ENCODE measurements at regions not wholly inside any gene's neighbourhood (a gene's known extent, or its start where the extent isn't known, plus 50 kb on each side); places are given as distances from the start of the nearest gene placed in this dataset.
A peak's percentile ranks its signal among the peaks of the same experiment; 100 is the strongest.

DNA sequence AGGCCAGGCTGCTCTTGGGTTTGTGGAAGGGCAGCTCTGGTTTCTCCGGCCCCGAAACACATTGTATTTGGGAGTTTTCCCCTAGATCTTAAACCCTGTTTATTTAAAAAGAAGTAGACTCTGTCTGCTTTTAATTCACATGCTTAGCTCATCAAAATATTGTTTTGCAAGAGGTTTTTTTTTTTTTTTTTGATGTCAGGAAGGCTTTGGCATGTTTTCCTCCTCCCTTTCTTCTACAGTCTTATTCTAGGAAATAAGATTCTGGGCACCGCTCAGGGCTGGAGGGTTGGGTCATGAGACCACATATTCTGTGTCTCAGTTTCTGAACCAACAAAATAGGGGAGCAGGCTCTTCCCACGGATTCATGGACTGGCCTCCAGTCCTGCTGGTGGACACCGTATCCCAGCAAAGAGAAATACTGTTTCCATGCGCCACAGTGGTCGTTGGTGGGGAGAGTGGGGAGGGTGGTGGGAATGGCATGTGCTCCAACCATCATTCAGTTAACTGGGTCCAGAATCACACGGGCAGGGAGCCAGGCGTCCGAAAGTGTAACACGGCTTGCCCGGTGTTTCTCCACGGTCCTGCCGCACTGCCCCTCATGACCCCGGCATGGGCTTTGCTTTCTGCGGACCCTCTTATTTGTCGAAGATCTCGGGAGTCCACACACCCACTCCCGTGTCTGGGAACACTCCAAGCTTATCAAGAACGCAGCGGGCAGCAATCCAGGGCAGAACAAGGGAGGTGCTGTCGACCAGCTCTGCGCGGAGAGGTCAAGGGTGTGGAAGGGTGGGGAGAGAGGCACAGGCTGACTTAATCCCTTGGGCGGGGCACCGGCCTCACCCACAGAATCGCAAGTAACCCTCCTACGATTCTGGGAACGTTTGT is 176.7 kb downstream of the GLI2 start:
- DNase-seq (ENCODE audit: low read depth in 3 of 3, low spot score in 2 of 3), result no peak

DNA sequence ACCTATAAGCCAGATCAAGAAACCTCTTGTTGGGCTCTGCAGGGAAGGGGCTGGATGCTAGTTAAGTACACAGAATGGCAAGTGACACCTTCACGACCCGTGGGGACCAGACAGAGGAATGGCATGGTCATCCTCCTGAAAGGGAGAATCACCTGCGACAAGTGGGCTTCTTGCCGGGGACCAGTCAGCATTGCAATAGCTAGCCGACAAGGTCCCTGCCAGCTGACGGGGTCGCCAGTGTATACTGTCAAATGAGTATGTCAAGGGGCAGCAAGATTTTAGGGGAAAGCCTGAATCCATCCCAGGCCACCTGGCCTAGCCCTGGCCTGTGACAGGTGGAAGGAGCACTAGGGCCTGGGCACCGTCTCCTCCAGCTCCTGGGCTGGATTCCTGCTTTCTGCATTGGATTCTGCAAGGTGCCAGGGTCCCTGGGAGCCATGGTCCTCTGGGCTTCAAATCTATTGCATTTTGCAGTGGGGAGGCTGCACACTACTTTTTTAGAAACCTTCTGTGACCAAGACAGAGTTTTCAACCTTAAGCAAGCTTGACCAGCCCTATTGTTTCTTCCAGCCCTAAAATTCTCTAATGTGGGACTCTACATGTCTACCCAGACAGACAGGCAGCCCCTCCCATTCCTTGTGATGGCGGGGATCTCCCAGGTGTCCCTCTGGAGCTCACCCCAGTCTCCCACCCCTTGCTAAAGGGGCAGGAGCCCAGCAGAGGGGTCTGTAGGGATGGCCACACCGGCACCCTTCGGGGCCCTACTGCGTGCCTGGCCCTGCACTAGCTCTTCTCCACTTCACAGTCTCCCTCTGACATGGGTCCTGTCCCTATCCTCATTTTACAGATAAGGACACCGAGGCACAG is 178.5 kb downstream of the GLI2 start:
- no peak for DNase-seq (ENCODE audit: low read depth in 3 of 3, low spot score in 2 of 3)

GRCh38 chr2:120914839-120915521 is 179.3 kb downstream of the GLI2 start:
- DNase-seq (ENCODE audit: low read depth in 3 of 3, low spot score in 2 of 3), result no peak

DNA sequence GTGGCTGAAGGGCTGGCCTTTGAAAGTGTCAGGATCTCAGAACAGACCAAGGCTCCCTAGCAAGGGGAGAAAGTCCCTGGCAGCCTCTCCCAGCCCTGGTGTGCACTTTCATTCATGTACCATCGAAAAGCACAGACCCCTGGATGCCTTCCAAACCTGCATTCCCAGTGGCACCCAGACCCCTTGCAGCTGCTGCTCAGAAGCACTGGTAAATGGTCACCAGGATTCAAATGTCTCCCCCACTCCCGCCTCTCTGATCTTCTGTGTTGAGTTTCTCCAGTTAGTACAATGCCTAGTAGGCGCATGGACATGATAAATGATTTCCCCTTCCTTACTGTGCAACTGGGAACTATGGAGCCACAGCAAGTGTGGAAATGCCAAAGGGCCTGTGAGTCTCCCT is 180.0 kb downstream of the GLI2 start:
- no peak for DNase-seq (ENCODE audit: low read depth in 3 of 3, low spot score in 2 of 3)

DNA sequence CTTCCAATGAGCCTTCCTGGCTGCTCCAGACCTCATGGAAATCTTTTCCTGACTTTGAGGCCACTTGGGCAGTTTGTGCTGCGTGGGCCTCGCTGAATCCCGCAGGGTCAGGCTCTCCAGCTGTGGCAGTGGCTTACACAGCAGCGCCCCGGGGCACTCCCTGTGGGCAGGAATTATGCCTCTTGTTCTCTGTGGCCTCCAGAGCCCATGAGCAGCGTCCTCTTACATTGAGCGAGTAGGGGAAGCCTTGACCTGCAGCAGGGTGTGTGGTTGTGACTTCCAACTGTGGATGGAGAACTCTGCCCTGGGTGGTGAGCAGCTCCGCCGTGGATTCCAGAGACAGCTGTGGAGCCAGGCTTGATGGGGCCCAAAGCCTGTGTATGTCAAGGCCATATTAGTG is 180.8 kb downstream of the GLI2 start:
- DNase-seq (ENCODE audit: low read depth in 3 of 3, low spot score in 2 of 3), result no peak

- DNase-seq (ENCODE audit: low read depth in 3 of 3, low spot score in 2 of 3), result no peak
These were observed 182.2 kb downstream of the GLI2 start for GRCh38 chr2:120917886-120918285.

GRCh38 chr2:120919216-120919615 is 183.5 kb downstream of the GLI2 start:
- DNase-seq (ENCODE audit: low read depth in 3 of 3, low spot score in 2 of 3), result no peak

- DNase-seq (ENCODE audit: low read depth in 3 of 3, low spot score in 2 of 3), result peak in 1 of 3 donors; percentile 70
These were observed 184.2 kb downstream of the GLI2 start for GRCh38 chr2:120919771-120920453.

DNA sequence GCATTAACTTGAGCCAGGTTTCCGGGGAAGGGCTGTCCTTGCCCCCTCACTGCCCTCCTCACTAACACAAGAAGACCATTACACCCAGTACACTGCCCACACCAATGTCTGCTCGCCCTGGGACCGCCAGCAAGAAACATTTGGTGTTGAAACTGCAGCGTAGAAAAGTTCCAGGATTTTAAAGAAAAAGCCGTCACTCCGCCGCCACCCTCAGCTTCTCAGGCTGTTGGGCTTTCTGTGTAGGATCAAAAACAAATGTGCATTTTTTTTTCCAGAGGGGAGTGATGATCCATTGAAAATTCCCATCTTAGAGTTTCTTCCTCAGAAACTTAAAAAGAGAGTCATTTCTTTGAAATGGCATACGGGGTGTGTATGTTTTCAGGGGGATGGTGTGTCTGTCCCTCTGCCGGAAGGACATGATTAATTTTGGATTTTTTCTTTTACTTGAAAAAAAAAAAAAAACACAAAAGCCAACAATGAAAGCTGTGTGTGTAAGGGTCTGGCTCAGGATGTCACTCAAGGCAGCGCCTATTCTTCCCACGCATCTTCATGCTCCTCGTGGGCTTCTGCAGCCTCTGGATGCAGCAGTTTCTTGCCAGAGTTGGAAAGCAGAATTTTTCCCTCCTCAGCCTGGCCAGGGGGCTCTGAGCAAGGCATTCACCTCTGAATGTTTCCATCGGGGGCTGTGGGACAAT is 184.9 kb downstream of the GLI2 start:
- DNase-seq (ENCODE audit: low read depth in 3 of 3, low spot score in 2 of 3), result no peak

DNA sequence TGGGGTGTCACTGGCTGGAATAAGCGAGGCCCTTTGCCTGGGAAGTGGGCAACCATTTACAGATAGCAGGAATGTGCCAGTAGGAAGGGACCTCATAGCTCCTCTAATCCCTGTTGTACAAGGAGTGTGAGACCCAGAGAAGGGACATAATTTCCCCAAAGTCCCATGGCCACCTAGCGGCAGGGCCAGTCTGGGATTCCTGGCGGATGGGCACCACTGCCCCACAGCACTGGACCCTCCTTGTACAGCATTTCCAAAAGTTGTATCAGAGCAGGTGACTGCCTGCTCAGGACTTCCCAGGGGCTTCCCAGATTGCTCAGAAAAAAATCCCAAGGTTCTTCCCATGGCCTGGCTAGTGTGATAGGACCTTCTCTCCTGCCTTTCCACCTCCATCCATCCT is 185.8 kb downstream of the GLI2 start:
- no peak for DNase-seq (ENCODE audit: low read depth in 3 of 3, low spot score in 2 of 3)

- no peak for DNase-seq (ENCODE audit: low read depth in 3 of 3, low spot score in 2 of 3)
These were observed 187.1 kb downstream of the GLI2 start for GRCh38 chr2:120922571-120923332.

- DNase-seq (ENCODE audit: low read depth in 3 of 3, low spot score in 2 of 3), result no peak
These were observed 187.8 kb downstream of the GLI2 start for GRCh38 chr2:120923426-120923825.

GRCh38 chr2:120924924-120925323 is 189.3 kb downstream of the GLI2 start:
- no peak for DNase-seq (ENCODE audit: low read depth in 3 of 3, low spot score in 2 of 3)

DNA sequence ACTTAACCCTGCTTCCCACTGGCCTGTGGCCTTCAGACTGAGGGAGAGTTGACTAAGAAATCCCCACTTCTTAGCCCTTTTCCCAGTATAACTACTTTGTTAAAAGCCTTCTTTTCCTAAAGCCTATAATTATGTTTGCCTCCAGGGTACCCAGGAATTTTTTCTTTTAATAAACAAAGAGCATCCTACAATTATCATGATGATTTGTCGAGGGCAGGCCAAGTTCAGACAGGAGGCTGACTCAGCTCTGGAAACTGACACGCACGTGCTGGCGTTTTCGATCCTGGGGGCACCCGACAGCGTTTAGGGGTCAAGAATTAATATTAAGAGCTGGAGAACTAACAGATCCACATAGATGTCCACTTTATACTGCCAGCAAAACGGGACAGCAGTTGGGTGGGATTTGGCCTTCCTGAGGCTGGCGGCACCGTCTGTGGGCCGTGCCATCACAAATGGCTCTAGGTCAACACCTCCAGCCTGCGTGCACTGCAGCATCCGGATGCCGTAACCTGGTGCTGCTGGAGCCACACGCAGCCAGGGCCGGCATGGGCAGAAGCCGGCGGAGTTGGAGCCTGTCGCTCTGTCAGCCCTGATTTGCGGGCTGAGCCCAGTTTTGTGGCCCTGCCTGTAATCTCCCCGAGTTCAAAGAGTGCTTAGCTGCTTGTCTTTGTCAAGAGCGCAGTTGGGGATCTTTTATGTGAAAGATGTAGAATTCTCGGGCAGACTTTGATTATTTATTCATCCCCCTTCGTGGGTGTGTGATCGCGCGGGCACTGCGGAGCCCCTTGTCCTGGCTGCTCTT is 191.0 kb downstream of the GLI2 start:
- no peak for DNase-seq (ENCODE audit: low read depth in 3 of 3, low spot score in 2 of 3)

DNA sequence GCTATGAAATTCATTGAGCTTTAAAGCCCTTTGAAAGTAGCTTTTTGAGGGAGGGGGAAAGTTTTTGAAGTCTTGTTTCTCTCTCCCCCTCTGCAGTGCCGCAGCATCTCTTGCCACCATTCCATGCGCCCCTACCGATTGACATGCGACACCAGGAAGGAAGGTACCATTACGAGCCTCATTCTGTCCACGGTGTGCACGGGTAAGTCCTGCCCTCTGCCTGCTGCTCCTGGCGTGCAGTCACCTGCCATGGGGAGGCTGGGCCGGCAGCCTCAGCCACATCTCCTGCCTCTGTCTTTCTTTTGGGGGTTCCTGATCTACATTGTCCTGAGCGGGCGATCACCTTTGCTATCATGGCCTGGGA is 191.6 kb downstream of the GLI2 start:
- no peak for DNase-seq (ENCODE audit: low read depth in 3 of 3, low spot score in 2 of 3)

- DNase-seq (ENCODE audit: low read depth in 3 of 3, low spot score in 2 of 3), result no peak
These were observed 194.2 kb downstream of the GLI2 start for GRCh38 chr2:120929829-120930228.

- no peak for DNase-seq (ENCODE audit: low read depth in 3 of 3, low spot score in 2 of 3)
These were observed 194.6 kb downstream of the GLI2 start for GRCh38 chr2:120930236-120930635.

- no peak for DNase-seq (ENCODE audit: low read depth in 3 of 3, low spot score in 2 of 3)
These were observed 195.2 kb downstream of the GLI2 start for GRCh38 chr2:120930864-120931263.

GRCh38 chr2:120932472-120932871 is 196.8 kb downstream of the GLI2 start:
- no peak for DNase-seq (ENCODE audit: low read depth in 3 of 3, low spot score in 2 of 3)
